ENCODE measurements at regions not wholly inside any gene's neighbourhood (a gene's known extent, or its start where the extent isn't known, plus 50 kb on each side); places are given as distances from the start of the nearest gene placed in this dataset.

DNA sequence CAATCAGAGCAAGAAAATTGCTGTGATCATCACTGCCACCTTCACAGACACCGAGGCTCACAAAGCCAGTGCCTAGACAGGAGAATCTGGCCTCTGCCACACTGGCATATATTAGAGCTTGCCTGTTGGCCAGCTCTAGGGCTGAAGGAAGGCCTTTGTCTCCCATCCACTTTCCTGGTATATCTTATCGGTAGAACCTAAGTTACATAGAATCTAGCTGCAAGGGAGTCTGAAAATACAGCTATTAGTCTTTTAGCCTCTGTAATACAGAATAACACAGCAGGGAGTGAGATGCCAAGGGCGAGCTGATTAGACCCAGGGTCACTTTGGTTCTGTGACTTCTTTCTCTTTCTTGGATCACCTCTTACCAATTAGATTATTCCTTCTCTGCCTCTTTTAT, 154.9 kb upstream of the KL start:
- no peak for DNase-seq (ENCODE audit: low read depth)

DNA sequence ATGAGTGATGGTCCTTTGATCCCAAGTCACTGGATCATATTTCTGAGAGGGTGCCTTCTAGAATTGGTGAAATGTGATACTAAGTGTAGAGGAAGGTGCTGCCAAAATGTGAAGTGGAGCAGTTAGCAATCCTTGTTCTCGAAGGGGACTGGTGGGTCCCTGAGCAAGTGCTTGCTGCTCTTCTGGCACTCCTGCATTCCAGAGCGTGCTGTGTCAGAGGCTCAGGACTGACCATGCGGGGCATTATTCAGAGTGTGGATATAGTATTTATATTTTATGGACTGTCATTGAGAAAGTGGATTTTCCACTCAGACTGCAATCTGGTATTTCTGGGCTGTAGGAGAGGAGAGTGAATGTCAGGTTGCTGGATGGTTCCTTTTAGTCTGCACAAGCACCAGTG, 152.6 kb upstream of the KL start:
- no peak for DNase-seq (ENCODE audit: low read depth)

DNA sequence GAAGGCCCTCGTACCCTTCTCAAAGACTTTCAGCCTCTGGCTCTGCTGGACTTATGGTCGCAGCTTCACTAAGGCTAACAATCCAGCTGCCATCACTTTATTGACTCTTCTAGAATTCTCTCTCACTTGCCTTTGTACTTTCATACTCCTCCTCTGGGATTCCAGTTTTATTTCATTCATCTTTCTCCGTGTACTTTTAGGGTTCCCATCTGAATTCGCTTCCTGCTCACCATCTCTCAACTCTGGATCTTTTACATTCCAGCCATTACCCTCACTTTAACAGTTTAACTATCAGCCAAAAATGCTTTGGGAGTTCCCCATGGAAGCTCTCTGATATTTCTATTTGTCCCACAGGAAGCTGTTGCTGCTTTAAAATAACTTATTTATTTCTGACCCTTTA, 149.3 kb upstream of the KL start:
- no peak for DNase-seq (ENCODE audit: low read depth)

DNA sequence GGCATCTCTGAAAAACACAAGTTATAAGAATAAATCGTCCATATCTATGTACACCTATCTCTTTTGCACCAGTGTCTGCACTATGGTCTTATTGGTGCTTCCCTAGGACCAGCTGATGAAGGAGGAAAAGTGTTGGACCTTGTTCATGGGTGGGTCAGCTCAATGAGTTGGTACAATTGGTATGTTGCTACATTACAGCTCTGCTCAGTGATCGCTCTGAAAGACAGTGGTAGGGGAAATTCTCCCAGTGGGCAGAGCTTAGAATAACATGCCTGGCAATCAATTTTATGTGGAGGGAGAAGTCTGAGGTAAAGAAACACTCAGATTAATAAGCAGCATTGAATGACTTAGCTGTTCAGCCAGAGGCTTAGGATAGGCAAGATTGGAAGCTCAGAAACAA, 138.7 kb upstream of the KL start:
- DNase-seq (ENCODE audit: low read depth), result no peak

DNA sequence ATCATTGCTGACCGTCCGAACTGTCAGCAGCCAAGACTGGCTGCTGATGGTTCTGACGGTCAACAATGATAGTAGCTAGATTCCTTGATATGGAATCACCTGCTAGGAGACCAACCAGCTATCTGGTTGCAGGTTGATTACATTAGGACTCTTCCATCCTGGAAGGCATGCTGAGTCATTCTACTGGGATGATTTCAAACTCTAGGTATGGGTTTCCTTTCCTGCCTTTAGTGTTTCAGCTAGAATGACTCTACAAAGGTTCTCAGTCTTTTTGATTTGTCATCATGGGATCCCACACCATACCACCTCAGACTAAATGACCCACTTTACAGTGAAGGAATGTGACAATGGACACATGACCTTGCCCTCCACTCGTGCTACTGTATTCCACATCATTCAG, 138.1 kb upstream of the KL start:
- peak; percentile 51 for DNase-seq (ENCODE audit: low read depth)

DNA sequence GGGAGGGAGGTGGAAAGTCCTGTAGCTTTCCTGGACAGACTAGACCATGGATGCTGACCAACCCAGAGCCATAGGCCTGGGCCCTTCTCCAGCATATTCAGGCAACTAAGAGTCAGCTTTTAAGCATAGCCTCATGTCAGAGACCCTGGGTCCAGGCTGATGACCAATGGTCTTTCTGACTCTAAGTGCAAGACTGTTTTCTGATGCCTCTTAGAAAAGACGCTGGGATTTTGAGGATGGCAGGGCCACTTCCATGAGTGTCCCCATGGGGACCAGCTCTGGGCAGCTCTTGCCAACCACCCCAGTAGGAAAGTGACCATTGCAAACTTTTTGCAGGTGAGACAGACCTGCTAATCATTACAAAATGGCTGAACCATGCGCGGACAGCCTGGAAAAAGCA, 135.6 kb upstream of the KL start:
- no peak for DNase-seq (ENCODE audit: low read depth)

DNA sequence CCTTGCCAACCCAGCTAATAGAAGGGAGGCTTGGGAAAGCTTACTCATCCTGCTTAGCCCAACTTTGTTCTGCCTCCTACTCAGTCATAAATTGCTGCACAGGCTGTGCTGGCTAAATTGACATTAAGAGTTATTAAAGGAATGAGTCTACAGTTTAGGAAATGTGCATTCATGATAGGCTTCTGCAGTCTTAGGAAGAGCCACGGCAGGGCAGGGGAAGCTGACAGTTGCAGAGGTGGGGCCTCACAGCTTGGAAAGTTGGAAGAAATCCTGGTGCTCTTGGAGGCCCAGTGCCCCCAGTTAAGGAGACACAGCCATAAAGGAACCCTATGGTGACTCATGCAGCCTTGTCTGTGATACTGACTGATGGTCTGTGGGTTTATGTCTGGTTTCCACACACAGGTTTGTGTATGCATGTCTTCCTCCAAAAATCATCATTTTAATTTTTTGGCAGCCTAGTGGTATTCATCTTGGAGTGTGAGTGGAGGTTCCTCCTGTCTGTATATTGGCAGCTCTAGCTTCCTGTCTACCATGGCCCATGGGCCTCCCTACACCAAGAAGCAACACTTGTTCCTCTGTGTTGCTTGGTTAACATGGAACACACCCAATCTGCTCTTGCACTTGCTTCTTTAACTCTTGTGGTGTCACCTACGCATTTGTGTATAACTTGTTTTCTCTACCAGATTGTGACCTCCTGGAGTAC, 135.0 kb upstream of the KL start:
- DNase-seq (ENCODE audit: low read depth), result peak; percentile 99

DNA sequence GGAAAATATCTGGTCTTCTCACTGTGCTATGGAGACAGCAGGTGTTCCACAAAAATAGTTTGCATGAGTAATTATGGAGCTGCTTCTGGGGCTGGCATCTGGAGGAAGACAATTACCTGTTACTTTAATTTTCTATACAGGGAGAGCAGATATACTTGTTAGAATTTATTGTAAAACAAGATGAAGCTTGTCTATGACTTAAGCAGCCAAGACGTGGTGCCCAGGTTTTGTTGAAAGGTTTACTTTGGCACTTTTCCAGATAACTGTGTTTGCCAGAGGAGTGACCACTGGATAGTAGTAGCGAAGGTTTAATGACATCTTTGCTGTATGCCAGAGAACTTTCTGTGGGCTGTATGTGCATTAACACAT, 134.5 kb upstream of the KL start:
- DNase-seq (ENCODE audit: low read depth), result no peak

DNA sequence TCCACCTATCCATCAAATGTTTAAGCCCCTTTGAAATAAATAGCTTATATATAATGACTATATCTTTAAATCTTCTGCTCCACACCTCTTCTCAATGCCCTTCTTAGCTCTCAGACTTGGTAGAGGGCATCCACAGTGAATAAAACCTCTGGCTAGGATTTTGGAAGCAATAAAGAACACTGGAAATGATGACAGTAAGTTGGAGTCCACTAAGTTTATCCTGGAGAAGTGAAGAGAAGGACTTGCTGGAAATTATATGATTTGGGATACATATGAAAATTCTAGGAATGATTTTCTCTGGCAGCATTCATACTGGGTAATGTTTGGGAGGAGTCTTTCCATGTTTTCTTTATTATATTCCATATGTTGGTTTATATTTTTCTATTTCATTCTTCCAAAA, 133.5 kb upstream of the KL start:
- no peak for DNase-seq (ENCODE audit: low read depth)

DNA sequence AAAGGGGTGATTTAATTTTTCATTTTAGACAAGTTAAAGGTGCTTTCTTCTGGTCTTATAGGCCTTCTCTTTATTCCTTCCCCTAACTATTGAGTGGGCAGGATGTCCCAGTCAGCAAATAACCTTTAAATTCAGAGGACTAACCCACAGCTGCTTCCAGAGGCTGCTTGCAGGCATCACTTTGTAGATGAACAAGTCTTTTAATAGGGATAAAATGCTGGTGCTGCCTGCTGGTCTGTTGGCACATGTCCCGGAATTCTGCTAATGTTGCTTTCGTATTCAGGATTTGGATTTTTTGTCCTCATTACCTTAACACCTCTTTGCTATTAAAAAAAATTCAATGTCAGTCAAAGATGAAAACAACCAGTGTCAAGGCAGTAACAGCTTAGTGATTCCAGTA, 132.7 kb upstream of the KL start:
- DNase-seq (ENCODE audit: low read depth), result no peak

DNA sequence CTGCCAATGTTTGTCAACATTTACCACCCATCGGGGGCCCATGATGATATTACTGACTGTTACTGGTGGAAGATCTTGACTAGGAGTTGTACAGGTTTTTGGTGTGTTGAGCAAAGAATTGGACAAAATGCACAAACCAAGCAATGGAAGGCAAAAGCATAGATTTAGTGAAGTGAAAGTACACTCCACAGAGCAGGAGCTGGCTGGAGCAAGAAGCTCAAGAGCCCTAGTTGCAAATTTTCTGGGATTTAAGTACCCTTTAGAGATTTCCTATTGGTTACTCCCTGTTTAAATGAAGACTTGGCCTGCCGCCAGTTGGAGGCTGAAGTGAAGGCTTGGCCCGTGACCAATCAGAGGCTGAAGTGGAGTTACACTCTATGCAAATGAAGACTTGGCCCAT, 128.6 kb upstream of the KL start:
- no peak for DNase-seq (ENCODE audit: low read depth)

DNA sequence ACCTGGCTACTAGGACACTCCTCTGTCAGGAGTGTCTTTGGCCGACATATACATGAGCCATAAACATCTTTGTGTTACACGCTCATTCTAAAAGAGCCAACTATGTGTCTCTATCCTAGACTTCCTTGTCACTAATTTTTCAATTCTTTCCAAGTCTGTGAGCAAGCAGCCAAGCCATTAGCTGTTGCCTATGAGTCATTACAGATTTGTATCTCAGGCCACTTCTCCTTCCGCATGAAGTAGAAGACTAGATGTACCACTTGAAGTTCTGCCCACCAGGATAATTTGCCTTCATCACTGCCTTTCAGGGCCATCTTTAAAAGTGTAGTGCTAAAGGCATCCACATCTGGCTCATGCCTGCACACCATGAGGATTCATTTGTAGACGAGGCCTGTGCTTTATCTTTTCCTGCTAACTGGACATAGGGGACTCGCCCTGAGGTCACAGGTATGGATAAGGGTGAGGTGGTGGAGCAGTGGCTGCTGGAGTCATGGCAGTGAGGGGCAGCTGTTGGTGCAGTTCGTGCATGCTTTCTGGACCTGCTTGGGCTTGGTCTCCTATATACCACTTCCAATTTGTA, 126.1 kb upstream of the KL start:
- DNase-seq (ENCODE audit: low read depth), result peak; percentile 21

DNA sequence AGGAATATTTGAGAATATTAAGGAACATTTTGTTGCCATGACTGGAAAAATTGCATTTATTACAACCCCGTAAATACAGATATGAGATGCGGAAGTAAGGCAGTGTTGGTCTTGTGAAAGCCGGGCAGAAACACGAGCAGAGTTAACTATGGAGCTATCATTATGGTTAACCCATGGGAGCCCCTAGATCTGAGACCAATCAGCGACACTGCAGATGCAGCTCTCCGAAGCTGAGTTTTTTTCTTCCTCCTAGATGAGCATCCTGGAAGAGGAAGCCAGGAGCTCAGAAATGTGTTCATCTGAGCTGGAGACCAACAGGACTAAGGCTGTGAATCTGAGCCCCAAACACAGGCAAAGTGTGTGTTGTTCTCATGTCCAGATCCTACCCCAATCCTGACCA, 123.0 kb upstream of the KL start:
- DNase-seq (ENCODE audit: low read depth), result no peak

DNA sequence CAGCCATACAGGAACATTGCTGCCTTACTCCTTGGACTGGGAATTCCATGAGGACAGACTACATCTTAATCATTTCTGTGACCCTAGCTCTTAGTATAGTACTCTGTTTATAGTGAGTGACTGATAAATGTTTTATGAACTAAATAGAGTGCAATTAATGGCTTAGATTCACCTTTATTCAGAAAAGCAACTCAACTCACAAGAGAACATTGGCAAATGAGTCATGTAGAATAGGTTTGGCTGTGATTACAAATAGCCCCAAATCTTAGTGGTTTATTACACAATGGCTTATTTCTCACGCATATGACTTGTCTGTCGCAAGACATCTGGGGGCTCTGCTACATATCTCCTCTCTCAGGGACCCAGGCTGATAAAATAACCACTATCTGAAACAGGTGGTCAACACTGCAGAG, 121.6 kb upstream of the KL start:
- DNase-seq (ENCODE audit: low read depth), result peak; percentile 89

DNA sequence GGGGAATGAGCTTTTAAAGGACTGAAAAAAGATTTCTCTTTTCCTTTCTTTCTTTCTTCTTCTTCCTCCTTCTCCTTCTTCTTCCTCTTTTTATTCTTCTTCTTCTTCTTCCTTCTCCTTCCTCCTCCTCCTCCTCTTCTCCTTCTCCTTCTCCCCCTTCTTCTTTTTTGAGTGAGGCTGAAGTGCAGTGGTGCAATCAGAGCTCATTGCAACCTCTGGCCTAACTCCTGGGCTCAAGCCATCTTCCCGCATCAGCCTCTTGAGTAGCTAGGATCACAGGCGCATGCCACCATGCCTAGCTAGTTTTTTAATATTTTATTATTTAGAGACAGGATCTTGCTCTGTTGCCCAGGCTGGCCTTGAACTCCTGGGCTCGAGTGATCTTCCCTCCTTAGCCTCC, 120.9 kb upstream of the KL start:
- DNase-seq (ENCODE audit: low read depth), result no peak

DNA sequence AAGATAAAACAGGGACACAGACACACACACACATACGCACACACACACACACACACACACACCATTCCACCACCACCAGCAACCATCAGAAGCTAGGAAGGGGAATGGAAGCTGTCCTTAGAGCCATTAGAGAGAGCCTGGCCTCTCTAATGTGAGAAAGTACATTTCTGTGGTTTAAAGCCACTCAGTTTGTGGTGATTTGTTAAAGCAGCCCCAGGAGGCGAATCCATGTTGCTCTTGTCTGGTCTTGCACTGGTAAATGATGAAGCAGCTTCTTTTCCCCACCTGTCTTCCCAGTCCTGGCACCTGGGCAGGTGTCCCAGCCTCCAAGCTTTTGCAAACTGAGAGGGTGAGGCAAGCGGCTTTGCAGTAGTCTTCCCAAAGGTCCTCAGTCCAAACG, 118.9 kb upstream of the KL start:
- no peak for DNase-seq (ENCODE audit: low read depth)

DNA sequence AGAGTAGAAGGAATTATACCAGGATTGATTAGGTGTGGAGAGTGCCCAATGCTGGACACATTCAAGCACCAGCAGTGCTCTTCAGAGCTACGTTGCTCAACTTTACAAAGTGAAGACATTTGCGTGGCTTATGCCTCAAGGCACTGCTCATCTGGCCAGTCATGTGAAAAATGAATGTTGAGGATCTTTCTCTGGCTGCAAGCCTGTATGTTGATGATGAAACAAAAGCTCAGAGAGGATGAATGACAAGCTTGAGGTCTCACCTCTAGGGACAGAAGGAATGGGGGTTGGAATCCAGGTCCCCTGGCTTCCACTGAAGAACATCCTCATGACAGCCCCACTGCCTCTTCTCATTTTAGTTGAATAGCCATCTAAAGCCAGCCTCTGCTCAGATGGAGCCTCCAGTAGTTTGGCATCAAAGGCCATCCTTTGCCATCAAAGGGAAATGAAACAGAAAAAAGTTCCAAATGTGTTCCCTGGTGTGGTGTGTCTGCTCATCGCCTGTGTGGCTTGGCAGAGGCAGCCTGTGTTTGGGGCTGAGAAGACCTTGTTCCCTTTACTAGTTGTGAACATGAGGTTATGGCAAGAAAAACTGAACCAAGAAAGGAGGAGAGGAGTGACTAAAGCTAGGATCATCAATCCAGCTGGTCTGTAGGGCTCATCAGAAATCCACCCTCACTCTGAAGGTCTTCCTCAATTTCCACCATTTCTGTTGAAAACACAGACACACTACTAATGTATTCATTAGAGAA, 114.0 kb upstream of the KL start:
- DNase-seq (ENCODE audit: low read depth), result peak; percentile 65

DNA sequence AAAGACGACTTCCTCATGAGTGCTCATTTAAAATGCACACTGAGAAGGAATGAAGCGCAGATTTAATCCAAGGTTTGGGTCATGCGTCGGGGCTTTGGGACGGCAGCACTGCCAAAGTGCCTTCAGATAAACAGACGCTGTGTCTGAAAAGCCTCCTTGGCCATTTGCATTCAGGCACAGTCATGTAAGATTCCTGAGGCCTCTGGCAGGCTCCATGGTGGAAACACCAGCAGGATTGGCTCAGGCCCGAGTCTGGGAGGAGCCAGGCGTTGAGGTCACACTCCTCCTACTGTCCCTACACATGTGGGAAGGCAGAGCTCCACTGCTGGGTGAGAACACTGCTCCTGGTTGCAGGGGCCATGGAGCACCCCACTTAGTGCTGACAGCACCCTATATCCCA, 113.3 kb upstream of the KL start:
- DNase-seq (ENCODE audit: low read depth), result peak; percentile 17

DNA sequence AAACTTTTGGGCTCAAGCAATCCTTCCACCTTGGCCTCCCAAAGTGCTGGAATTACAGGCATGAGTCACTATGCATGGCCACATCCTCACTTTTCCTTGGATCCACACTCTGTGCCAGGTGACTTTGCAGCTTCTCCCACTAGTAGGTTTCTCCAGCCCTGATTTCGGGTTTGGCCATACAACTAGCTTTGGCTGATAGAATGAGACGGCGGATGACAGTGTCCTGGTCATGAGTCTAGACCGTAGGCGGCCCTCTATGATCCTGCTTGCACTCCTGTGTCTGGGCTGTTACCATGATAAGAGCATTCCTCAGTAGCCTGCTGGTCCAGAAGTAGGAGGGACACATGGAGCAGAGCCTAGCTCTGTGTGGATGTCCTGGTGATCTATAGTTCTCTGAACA, 112.5 kb upstream of the KL start:
- DNase-seq (ENCODE audit: low read depth), result no peak

DNA sequence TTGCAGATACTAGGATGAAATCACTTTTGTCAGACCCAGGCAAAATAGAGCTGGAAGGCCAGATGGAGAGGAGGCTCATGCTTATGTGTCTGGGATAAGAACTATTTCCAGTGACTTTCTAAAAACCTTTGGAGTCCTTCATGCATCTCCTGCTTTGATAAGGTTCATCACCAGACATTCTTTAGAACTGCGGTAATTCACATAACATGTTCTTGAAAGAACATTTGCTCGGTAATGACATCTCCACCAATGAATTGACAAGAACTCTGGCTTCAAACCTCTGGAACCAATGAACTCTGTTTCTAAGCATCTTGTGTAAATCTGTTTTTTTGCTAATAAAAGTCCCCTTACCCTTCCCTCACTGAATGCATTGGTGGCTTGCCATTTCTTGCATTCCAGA, 112.0 kb upstream of the KL start:
- DNase-seq (ENCODE audit: low read depth), result no peak

DNA sequence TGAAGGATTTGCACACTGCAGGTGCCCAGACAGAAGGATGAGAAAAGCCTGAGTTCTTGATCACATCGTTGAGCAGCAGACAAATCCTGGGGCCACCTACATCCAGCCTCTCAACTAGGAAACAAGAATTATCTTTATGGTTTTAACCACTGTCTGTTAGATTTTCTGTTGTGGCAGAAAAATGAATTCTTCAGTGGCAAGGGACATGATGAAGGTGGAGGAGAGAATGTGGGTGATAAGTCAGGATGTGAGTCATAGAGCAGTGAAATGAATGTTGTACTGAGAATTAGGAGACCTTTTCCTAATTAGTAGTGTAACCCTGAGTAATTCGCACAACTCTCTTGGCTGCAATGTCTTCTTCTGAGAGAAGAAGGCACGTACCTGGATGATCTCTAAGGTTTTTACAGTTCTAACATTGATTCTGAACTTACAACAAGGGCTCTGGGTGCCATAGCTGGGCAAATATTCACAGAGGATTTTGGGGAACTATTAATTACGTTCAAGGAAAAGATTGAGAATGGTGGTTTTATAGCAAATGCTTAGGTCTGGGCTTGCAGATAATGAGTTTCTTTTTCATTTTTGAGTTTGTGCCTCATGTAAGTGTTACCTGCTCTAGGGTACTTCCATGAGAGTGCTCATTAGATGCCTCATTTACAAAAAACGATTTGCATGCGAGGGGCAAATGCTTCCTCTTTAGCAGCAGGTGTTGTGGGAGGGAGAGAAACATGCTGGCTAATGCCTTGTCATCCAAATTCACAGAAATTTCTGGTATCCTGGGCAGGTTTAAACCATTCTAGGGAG, 111.0 kb upstream of the KL start:
- peak; percentile 65 for DNase-seq (ENCODE audit: low read depth)

DNA sequence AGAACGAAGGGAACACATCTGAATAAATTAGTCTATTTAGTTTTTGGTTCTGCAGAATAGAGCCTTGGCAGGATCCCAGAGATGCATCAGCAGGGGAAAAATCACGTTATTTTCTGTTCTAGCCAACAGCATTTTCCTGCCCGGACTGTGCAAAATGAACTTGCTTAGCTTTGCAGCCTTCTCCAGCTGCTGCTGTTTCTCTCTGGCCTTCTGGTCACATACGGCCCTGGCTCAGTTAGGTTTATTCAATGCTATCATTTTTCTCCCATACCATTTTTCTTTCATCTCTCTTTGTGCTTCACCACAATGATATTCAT, 110.4 kb upstream of the KL start:
- DNase-seq (ENCODE audit: low read depth), result no peak

DNA sequence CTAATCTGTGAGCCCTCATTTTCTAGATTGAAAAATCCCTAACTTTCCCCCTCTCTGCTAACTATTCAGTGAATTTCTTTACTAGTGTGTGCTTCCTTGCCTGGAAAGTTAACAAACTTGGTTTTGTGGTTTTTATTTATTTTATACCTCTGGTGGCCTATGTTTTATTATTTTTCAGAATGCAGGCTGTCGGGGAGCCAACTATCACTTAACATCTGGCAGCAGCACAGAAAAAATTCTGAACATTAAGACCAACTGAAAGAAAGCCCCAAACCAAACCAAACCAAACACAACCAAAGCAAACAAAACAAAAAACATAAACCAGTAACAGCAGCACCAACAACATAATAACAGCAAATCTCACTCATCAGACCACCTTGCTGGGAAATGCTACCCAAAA, 109.0 kb upstream of the KL start:
- no peak for DNase-seq (ENCODE audit: low read depth)
